B cell (primary cell): ENCODE measurements at regions not wholly inside any gene's neighbourhood (a gene's known extent, or its start where the extent isn't known, plus 50 kb on each side); places are given as distances from the start of the nearest gene placed in this dataset.

ENCODE experiments used
- ATAC-seq: fragments of 200-7000 bp; cut with Tn5 transposase; one replicate; pipeline ENCODE4 v1.10.0; 2021; ENCODE audit warnings: low read depth, mild to moderate bottlenecking, moderate number of reproducible peaks, moderate library complexity
- CTCF ChIA-PET: fragments of 350-600 bp; sonication (Branson Sonifier 250); formaldehyde crosslinking; loops from one replicate; lab custom pipeline; 2021; ENCODE audit warnings: antibody characterized with exemption, inconsistent platforms; lab: Charles Lee
- POLR2A ChIA-PET: fragments of 350-600 bp; sonication (Branson Sonifier 250); formaldehyde crosslinking; loops from one replicate; lab custom pipeline; 2021; ENCODE audit warnings: antibody characterized with exemption; lab: Charles Lee
- DNase-seq: peaks from one replicate; pipeline ENCODE4 v3.0.0; 2013
- H2AFZ ChIP-seq: 2 replicates; pipeline ENCODE4 v1.6.1; 2012; ENCODE audit warnings: mild to moderate bottlenecking, low read depth, low read length; ENCODE audit not compliant: insufficient read depth, poor library complexity, severe bottlenecking
- H3K27ac ChIP-seq, 2 donors: 1 replicate in 1 of 2; 2 replicates in 1 of 2; pipeline ENCODE4 v1.5.1; 2012 to 2013; ENCODE audit warnings: low read length in 2 of 2, mild to moderate bottlenecking in 2 of 2, moderate library complexity in 1 of 2
- H3K27me3 ChIP-seq, 4 experiments: fragments of 200-600 bp in 1 of 4; sonication (generic) in 1 of 4; replicated peaks in 1 of 4; 1 replicate in 2 of 4; 2 replicates in 2 of 4; pipeline versions ENCODE4 v1.6.1 to v1.7.0; 2013 to 2016; ENCODE audit warnings: low read length in 3 of 4, mild to moderate bottlenecking in 2 of 4, mixed read lengths in 1 of 4, moderate library complexity in 1 of 4; ENCODE audit not compliant: insufficient read depth in 4 of 4, control insufficient read depth in 3 of 4; ENCODE audit errors: control extremely low read depth in 1 of 4
- H3K36me3 ChIP-seq, 2 experiments: replicated peaks in 1 of 2; 1 replicate in 1 of 2; 2 replicates in 1 of 2; pipeline versions ENCODE4 v1.6.1 to v1.7.1; 2013; ENCODE audit warnings: low read length in 1 of 2; ENCODE audit not compliant: insufficient read depth in 2 of 2, control insufficient read depth in 1 of 2; ENCODE audit errors: control extremely low read depth in 1 of 2, extremely low read depth in 1 of 2
- H3K4me1 ChIP-seq, 2 donors: fragments of 200-600 bp in 1 of 2; sonication (generic) in 1 of 2; 1 replicate in 1 of 2; 2 replicates in 1 of 2; pipeline versions ENCODE4 v1.5.1 to v1.6.1; 2013 to 2017; ENCODE audit warnings: low read length in 2 of 2; ENCODE audit not compliant: control insufficient read depth in 2 of 2, insufficient read depth in 2 of 2
- H3K4me2 ChIP-seq: replicated peaks from 2 replicates; pipeline ENCODE3; 2012; ENCODE audit warnings: mild to moderate bottlenecking, low read depth, low read length; ENCODE audit not compliant: poor library complexity, severe bottlenecking
- H3K4me3 ChIP-seq, 5 experiments: fragments of 200-600 bp in 1 of 5; sonication (generic) in 1 of 5; 1 replicate in 3 of 5; 2 replicates in 2 of 5; pipeline versions ENCODE4 v1.5.1 to v1.7.0; 2011 to 2016; ENCODE audit warnings: low read length in 4 of 5, mild to moderate bottlenecking in 4 of 5, low read depth in 2 of 5, control low read depth in 1 of 5, moderate library complexity in 1 of 5; ENCODE audit not compliant: insufficient read depth in 1 of 5; ENCODE audit errors: control extremely low read depth in 1 of 5, extremely low read depth in 1 of 5
- H3K79me2 ChIP-seq: fragments of 200-600 bp; sonication (generic); one replicate; pipeline ENCODE4 v1.6.0; 2016; ENCODE audit warnings: low read length; ENCODE audit not compliant: control insufficient read depth, insufficient read depth
- H3K9ac ChIP-seq: fragments of 200-600 bp; sonication (generic); 2 replicates; pipeline ENCODE4 v1.6.1; 2017; ENCODE audit warnings: mild to moderate bottlenecking, low read length, moderate library complexity
- H3K9me3 ChIP-seq, 3 donors: one replicate each; pipeline versions ENCODE4 v1.6.1 to v1.7.1; 2013; ENCODE audit warnings: low read length in 2 of 3; ENCODE audit not compliant: control insufficient read depth in 2 of 3, insufficient read depth in 1 of 3; ENCODE audit errors: control extremely low read depth in 1 of 3
- H4K20me1 ChIP-seq: 2 replicates; pipeline ENCODE4 v1.6.0; 2012; ENCODE audit warnings: mild to moderate bottlenecking, low read length; ENCODE audit not compliant: insufficient read depth, control insufficient read depth, poor library complexity, severe bottlenecking
- H3K27ac Mint-ChIP-seq: one replicate; pipeline ENCODE4 v1.8.0; 2021; ENCODE audit warnings: mixed read lengths
- H3K27me3 Mint-ChIP-seq: one replicate; pipeline ENCODE4 v1.8.0; 2021; ENCODE audit warnings: mixed read lengths
- H3K4me1 Mint-ChIP-seq: one replicate; pipeline ENCODE4 v1.8.0; 2021; ENCODE audit warnings: mixed read lengths
- H3K4me3 Mint-ChIP-seq: one replicate; pipeline ENCODE4 v1.8.0; 2021; ENCODE audit warnings: mixed read lengths
- H3K9me3 Mint-ChIP-seq: one replicate; pipeline ENCODE4 v1.8.0; 2022; ENCODE audit warnings: mixed read lengths; ENCODE audit not compliant: insufficient read depth
- EZH2 ChIP-seq: IDR thresholded peaks from 2 replicates; pipeline ENCODE4 v1.6.1; 2012; ENCODE audit warnings: borderline replicate concordance, low read depth, mild to moderate bottlenecking, moderate library complexity, low read length; ENCODE audit not compliant: insufficient read depth, poor library complexity, severe bottlenecking
- WGBS: methylation state at CpG from one replicate; pipeline ENCODE4 v1.1.5; 2013; ENCODE audit warnings: missing lambda C conversion rate; ENCODE audit not compliant: insufficient coverage; 5-methylcytosine and 5-hydroxymethylcytosine counted together
- intact Hi-C: fragments of 100-400 bp; cut with micrococcal nuclease; formaldehyde crosslinking; loops from one replicate; pipeline ENCODE4 v1.10.0; 2022
- TF ChIP-seq, protein P1 (sequence below): fragments of 200-600 bp; IDR thresholded peaks from one replicate; pipeline ENCODE4 v1.8.0; 2022; ENCODE audit warnings: antibody characterized with exemption, mild to moderate bottlenecking

DNA sequence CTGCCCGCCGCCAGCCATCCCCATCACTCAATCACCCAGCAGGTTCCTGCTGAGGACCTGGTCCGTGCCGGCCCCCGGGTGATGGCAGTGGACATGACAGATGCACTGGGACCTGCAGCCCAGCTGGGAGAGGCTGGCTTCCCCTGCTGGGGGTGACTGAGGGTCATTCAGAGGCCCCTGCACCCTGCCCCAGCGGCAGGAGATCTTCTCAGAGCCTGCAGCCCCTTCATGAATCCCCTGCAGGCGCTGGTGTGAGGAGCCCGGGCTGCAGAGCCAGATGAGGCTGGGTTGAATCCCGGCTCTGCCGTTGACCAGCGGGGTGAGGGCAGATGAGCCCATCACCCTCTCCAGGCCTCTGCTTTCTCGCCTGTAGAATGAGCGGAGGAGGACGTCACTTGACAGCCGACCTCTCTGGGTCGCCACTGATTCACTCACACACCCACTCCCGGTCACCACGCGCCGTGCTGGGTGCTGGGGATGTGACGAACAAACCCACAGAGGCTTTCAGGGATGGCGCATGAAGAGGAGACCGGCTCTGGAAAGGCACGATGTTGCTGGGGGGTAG is 95.2 kb upstream of the CIBAR2 start:
- Histone ChIP-seq H3K9ac (no peak overlapping the region), H3K27ac (no peak overlapping the region), H3K36me3 (no peaks in the 10 kb centered on the region), H4K20me1 (no peaks in the 10 kb centered on the region), H3K4me3 (no peak overlapping the region), H3K79me2 (no peaks in the 10 kb centered on the region), H3K4me2 (no peak overlapping the region), H2AFZ (no peak overlapping the region), H3K4me1 (no peaks in the 10 kb centered on the region), H3K9me3 (peaks cover 0 to 22% (median 0%) of the 10 kb centered on the region in 3 donors), H3K27me3 (no peaks in the 10 kb centered on the region)
- POLR2A ChIA-PET, result no interaction called here
- TF ChIP-seq, protein P1, sequence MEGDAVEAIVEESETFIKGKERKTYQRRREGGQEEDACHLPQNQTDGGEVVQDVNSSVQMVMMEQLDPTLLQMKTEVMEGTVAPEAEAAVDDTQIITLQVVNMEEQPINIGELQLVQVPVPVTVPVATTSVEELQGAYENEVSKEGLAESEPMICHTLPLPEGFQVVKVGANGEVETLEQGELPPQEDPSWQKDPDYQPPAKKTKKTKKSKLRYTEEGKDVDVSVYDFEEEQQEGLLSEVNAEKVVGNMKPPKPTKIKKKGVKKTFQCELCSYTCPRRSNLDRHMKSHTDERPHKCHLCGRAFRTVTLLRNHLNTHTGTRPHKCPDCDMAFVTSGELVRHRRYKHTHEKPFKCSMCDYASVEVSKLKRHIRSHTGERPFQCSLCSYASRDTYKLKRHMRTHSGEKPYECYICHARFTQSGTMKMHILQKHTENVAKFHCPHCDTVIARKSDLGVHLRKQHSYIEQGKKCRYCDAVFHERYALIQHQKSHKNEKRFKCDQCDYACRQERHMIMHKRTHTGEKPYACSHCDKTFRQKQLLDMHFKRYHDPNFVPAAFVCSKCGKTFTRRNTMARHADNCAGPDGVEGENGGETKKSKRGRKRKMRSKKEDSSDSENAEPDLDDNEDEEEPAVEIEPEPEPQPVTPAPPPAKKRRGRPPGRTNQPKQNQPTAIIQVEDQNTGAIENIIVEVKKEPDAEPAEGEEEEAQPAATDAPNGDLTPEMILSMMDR, result no peak
- TF ChIP-seq EZH2, result no peak
- no peak overlapping the region for H3K4me3 Mint-ChIP-seq
- WGBS, result 88% methylated on average over 17 of the region's 24 CpGs
- H3K4me1 Mint-ChIP-seq, result no peaks in the 10 kb centered on the region
- no peaks in the 10 kb centered on the region for H3K9me3 Mint-ChIP-seq
- ATAC-seq (no peak), DNase-seq (no peak)
- CTCF ChIA-PET, result no interaction called here
- peaks cover 8% of the 10 kb centered on the region for H3K27me3 Mint-ChIP-seq
- intact Hi-C loops, result no loop called here
- no peak overlapping the region for H3K27ac Mint-ChIP-seq

GRCh38 chr16:85208181-85208580 is 95.9 kb upstream of the CIBAR2 start:
- H3K79me2 ChIP-seq, result no peaks in the 10 kb centered on the region
- no peaks in the 10 kb centered on the region for H3K4me1 ChIP-seq
- no peak for TF ChIP-seq EZH2
- TF ChIP-seq, protein P1, result no peak
- POLR2A ChIA-PET, result no interaction called here
- no peak overlapping the region for H3K27ac Mint-ChIP-seq
- DNase-seq (no peak), ATAC-seq (no peak)
- H3K9me3 ChIP-seq, result peaks cover 0 to 22% (median 0%) of the 10 kb centered on the region in 3 donors
- H3K4me3 Mint-ChIP-seq, result no peak overlapping the region
- H3K4me3 ChIP-seq, result no peak overlapping the region
- no peaks in the 10 kb centered on the region for H4K20me1 ChIP-seq
- intact Hi-C loops, result no loop called here
- no peaks in the 10 kb centered on the region for H3K4me1 Mint-ChIP-seq
- no peak overlapping the region for H3K9ac ChIP-seq
- 92% methylated on average over 17 of the region's 17 CpGs for WGBS
- H3K27ac ChIP-seq, result no peak overlapping the region
- H3K9me3 Mint-ChIP-seq, result no peaks in the 10 kb centered on the region
- H3K4me2 ChIP-seq, result no peak overlapping the region
- no peaks in the 10 kb centered on the region for H3K27me3 ChIP-seq
- no peaks in the 10 kb centered on the region for H3K36me3 ChIP-seq
- H3K27me3 Mint-ChIP-seq, result peaks cover 8% of the 10 kb centered on the region
- CTCF ChIA-PET, result interaction anchor here (0.7 kb wide), 1 partner anchor 103 kb away, joined by 3 read pairs; no protein-coding TSS in a partner anchor
- H2AFZ ChIP-seq, result no peak overlapping the region
